ENCODE measurements at regions not wholly inside any gene's neighbourhood (a gene's known extent, or its start where the extent isn't known, plus 50 kb on each side); places are given as distances from the start of the nearest gene placed in this dataset.

DNA sequence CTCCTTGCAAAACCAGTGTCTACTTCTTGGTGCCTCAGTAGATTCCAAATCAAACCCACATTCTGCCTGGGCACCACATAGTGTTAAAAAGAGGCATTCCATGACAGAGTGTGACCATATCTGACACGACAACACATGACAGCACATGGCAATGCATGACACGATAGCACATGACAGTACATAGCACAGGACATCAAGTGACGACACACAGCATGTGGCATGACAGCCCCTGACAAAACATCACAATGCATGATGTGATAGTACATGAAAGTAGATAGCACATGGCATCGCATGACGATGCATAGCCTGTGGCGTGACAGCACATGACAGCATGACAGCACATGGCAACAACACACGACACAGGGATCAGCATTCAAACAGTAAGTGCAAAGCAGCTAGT, 845.9 kb upstream of the SALL3 start:
- TF ChIP-seq TOX (CRISPR knock-in tag; IDR thresholded peaks at IDR 0.05; ENCODE audit: borderline replicate concordance) (no peak), ZNF8 (CRISPR knock-in tag; IDR thresholded peaks at IDR 0.05) (no peak), ISL1 (CRISPR knock-in tag; IDR thresholded peaks at IDR 0.05) (no peak), ZFP30 (CRISPR knock-in tag; IDR thresholded peaks at IDR 0.05) (no peak), TCF4 (CRISPR knock-in tag; IDR thresholded peaks at IDR 0.05; ENCODE audit: borderline replicate concordance) (no peak), ESRRG (CRISPR knock-in tag; IDR thresholded peaks at IDR 0.05) (no peak), PPARA (CRISPR knock-in tag; IDR thresholded peaks at IDR 0.05; ENCODE audit: borderline replicate concordance) (no peak), ZNF565 (CRISPR knock-in tag; conservative IDR thresholded peaks at IDR 0.05; ENCODE audit: low read depth) (no peak), ZC3H10 (CRISPR knock-in tag; IDR thresholded peaks at IDR 0.05) (no peak), ZNF70 (CRISPR knock-in tag; IDR thresholded peaks at IDR 0.05) (no peak), RARB (CRISPR knock-in tag; IDR thresholded peaks at IDR 0.05) (no peak), OSR1 (CRISPR knock-in tag; IDR thresholded peaks at IDR 0.05) (no peak), CSDC2 (CRISPR knock-in tag; IDR thresholded peaks at IDR 0.05) (no peak), ZFP3 (CRISPR knock-in tag; IDR thresholded peaks at IDR 0.05) (no peak), ARNTL (CRISPR knock-in tag; IDR thresholded peaks at IDR 0.05; ENCODE audit: borderline replicate concordance, low read depth) (no peak), SNAI2 (CRISPR knock-in tag; IDR thresholded peaks at IDR 0.05) (no peak)
- TF ChIP-seq, protein P1, sequence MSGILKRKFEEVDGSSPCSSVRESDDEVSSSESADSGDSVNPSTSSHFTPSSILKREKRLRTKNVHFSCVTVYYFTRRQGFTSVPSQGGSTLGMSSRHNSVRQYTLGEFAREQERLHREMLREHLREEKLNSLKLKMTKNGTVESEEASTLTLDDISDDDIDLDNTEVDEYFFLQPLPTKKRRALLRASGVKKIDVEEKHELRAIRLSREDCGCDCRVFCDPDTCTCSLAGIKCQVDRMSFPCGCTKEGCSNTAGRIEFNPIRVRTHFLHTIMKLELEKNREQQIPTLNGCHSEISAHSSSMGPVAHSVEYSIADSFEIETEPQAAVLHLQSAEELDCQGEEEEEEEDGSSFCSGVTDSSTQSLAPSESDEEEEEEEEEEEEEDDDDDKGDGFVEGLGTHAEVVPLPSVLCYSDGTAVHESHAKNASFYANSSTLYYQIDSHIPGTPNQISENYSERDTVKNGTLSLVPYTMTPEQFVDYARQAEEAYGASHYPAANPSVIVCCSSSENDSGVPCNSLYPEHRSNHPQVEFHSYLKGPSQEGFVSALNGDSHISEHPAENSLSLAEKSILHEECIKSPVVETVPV (CRISPR knock-in tag; IDR thresholded peaks at IDR 0.05), result no peak
- TF ChIP-seq, protein P2, sequence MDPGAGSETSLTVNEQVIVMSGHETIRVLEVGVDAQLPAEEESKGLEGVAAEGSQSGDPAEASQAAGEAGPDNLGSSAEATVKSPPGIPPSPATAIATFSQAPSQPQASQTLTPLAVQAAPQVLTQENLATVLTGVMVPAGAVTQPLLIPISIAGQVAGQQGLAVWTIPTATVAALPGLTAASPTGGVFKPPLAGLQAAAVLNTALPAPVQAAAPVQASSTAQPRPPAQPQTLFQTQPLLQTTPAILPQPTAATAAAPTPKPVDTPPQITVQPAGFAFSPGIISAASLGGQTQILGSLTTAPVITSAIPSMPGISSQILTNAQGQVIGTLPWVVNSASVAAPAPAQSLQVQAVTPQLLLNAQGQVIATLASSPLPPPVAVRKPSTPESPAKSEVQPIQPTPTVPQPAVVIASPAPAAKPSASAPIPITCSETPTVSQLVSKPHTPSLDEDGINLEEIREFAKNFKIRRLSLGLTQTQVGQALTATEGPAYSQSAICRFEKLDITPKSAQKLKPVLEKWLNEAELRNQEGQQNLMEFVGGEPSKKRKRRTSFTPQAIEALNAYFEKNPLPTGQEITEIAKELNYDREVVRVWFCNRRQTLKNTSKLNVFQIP (CRISPR knock-in tag; IDR thresholded peaks at IDR 0.05; ENCODE audit: borderline replicate concordance, low read depth), result no peak
- TF ChIP-seq, protein P3, sequence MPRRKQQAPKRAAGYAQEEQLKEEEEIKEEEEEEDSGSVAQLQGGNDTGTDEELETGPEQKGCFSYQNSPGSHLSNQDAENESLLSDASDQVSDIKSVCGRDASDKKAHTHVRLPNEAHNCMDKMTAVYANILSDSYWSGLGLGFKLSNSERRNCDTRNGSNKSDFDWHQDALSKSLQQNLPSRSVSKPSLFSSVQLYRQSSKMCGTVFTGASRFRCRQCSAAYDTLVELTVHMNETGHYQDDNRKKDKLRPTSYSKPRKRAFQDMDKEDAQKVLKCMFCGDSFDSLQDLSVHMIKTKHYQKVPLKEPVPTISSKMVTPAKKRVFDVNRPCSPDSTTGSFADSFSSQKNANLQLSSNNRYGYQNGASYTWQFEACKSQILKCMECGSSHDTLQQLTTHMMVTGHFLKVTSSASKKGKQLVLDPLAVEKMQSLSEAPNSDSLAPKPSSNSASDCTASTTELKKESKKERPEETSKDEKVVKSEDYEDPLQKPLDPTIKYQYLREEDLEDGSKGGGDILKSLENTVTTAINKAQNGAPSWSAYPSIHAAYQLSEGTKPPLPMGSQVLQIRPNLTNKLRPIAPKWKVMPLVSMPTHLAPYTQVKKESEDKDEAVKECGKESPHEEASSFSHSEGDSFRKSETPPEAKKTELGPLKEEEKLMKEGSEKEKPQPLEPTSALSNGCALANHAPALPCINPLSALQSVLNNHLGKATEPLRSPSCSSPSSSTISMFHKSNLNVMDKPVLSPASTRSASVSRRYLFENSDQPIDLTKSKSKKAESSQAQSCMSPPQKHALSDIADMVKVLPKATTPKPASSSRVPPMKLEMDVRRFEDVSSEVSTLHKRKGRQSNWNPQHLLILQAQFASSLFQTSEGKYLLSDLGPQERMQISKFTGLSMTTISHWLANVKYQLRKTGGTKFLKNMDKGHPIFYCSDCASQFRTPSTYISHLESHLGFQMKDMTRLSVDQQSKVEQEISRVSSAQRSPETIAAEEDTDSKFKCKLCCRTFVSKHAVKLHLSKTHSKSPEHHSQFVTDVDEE (CRISPR knock-in tag; IDR thresholded peaks at IDR 0.05), result no peak
- TF ChIP-seq, protein P4, sequence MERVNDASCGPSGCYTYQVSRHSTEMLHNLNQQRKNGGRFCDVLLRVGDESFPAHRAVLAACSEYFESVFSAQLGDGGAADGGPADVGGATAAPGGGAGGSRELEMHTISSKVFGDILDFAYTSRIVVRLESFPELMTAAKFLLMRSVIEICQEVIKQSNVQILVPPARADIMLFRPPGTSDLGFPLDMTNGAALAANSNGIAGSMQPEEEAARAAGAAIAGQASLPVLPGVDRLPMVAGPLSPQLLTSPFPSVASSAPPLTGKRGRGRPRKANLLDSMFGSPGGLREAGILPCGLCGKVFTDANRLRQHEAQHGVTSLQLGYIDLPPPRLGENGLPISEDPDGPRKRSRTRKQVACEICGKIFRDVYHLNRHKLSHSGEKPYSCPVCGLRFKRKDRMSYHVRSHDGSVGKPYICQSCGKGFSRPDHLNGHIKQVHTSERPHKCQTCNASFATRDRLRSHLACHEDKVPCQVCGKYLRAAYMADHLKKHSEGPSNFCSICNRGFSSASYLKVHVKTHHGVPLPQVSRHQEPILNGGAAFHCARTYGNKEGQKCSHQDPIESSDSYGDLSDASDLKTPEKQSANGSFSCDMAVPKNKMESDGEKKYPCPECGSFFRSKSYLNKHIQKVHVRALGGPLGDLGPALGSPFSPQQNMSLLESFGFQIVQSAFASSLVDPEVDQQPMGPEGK (CRISPR knock-in tag; IDR thresholded peaks at IDR 0.05; ENCODE audit: borderline replicate concordance), result no peak
- no peak for ATAC-seq

DNA sequence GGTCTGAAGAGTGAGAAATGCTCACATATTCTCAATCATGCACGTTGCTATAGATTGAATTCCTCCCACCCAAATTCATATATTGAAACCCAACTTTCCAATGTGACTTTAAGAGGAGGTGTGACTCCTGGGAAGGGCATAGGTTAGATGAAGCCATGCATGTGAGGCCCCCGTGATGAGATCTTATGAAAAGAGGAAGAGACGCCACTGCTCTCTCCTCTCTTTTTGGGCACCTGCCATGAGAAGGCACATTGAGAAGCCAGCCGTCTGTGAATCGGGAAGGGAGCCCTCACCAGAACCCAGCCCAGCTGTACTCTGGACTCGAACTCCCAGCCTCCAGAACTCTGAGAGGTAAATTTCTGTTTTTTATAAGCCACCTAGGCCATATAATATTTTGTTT, 842.6 kb upstream of the SALL3 start:
- no peak for TF ChIP-seq TCF4 (CRISPR knock-in tag; IDR thresholded peaks at IDR 0.05; ENCODE audit: borderline replicate concordance)
- TF ChIP-seq CSDC2 (CRISPR knock-in tag; IDR thresholded peaks at IDR 0.05), result no peak
- TF ChIP-seq BACH2 (CRISPR knock-in tag; IDR thresholded peaks at IDR 0.05; ENCODE audit: borderline replicate concordance), result no peak
- TF ChIP-seq, protein P4 (CRISPR knock-in tag; IDR thresholded peaks at IDR 0.05; ENCODE audit: borderline replicate concordance), result no peak
- TF ChIP-seq ZFP30 (CRISPR knock-in tag; IDR thresholded peaks at IDR 0.05), result no peak
- no peak for TF ChIP-seq ZC3H10 (CRISPR knock-in tag; IDR thresholded peaks at IDR 0.05)
- TF ChIP-seq RARB (CRISPR knock-in tag; IDR thresholded peaks at IDR 0.05), result no peak
- no peak for TF ChIP-seq ZNF565 (CRISPR knock-in tag; conservative IDR thresholded peaks at IDR 0.05; ENCODE audit: low read depth)
- no peak for TF ChIP-seq SNAI2 (CRISPR knock-in tag; IDR thresholded peaks at IDR 0.05)
- TF ChIP-seq OSR1 (CRISPR knock-in tag; IDR thresholded peaks at IDR 0.05), result no peak
- TF ChIP-seq, protein P3 (CRISPR knock-in tag; IDR thresholded peaks at IDR 0.05), result no peak
- TF ChIP-seq TOX (CRISPR knock-in tag; IDR thresholded peaks at IDR 0.05; ENCODE audit: borderline replicate concordance), result no peak
- no peak for TF ChIP-seq PPARA (CRISPR knock-in tag; IDR thresholded peaks at IDR 0.05; ENCODE audit: borderline replicate concordance)
- TF ChIP-seq ZNF8 (CRISPR knock-in tag; IDR thresholded peaks at IDR 0.05), result no peak
- TF ChIP-seq ISL1 (CRISPR knock-in tag; IDR thresholded peaks at IDR 0.05), result no peak
- TF ChIP-seq, protein P5, sequence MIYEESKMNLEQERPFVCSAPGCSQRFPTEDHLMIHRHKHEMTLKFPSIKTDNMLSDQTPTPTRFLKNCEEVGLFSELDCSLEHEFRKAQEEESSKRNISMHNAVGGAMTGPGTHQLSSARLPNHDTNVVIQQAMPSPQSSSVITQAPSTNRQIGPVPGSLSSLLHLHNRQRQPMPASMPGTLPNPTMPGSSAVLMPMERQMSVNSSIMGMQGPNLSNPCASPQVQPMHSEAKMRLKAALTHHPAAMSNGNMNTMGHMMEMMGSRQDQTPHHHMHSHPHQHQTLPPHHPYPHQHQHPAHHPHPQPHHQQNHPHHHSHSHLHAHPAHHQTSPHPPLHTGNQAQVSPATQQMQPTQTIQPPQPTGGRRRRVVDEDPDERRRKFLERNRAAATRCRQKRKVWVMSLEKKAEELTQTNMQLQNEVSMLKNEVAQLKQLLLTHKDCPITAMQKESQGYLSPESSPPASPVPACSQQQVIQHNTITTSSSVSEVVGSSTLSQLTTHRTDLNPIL (CRISPR knock-in tag; IDR thresholded peaks at IDR 0.05; ENCODE audit: low read depth), result no peak
- no peak for ATAC-seq
